HCT116 (cell line): ENCODE measurements at regions not wholly inside any gene's neighbourhood (a gene's known extent, or its start where the extent isn't known, plus 50 kb on each side); places are given as distances from the start of the nearest gene placed in this dataset.

ENCODE experiments used
- ATAC-seq: fragments of 200-7000 bp; cut with Tn5 transposase; 2 replicates; pipeline ENCODE4 v1.9.1; 2020; ENCODE audit warnings: mild to moderate bottlenecking, moderate library complexity
- BruUV-seq: library from RNA; stranded (reverse); fragments of 400-500 nt; replicated peaks from 2 replicates; lab custom pipeline; 2021; lab: Mats Ljungman, UMichigan
- CTCF ChIA-PET: fragments of 300-600 bp; sonication (Branson Sonifier 250); formaldehyde crosslinking; loops from one replicate; lab custom pipeline; 2021; ENCODE audit warnings: antibody characterized with exemption; lab: Charles Lee
- POLR2A ChIA-PET: fragments of 300-600, 350-600 bp; sonication (Branson Sonifier 250); formaldehyde crosslinking; loops from one replicate; lab custom pipeline; 2021; ENCODE audit warnings: antibody characterized with exemption; lab: Charles Lee
- RAD21 ChIA-PET, 2 experiments: fragments of 300-600 bp; sonication (Branson Sonifier 250); formaldehyde crosslinking; loops; one replicate each; lab custom pipeline; 2023; ENCODE audit warnings: low total read pairs in 2 of 2; ENCODE audit not compliant: uncharacterized antibody in 2 of 2, unreplicated experiment in 2 of 2, low non-redundant PET in 1 of 2; lab: Charles Lee
- DNase-seq: peaks from one replicate; pipeline ENCODE4 v3.0.0-alpha.2; 2010; ENCODE audit warnings: low read depth, low spot score
- H2AFZ ChIP-seq: fragments of 200-600 bp; shearing (Covaris generic), sonication (generic); 2 replicates; pipeline ENCODE4 v1.6.1; 2017; ENCODE audit warnings: low read depth, mixed run types, mixed read lengths, antibody characterized with exemption, low read length; ENCODE audit not compliant: poor library complexity, severe bottlenecking
- H3K27ac ChIP-seq: 2 replicates; pipeline ENCODE4 v1.5.1; 2012; ENCODE audit warnings: low read depth, low read length
- H3K27me3 ChIP-seq: fragments of 200-600 bp; sonication (generic); 2 replicates; pipeline ENCODE4 v1.6.1; 2016; ENCODE audit warnings: mixed run types, low read length, mixed read lengths; ENCODE audit not compliant: insufficient read depth
- H3K36me3 ChIP-seq, 2 experiments: fragments of 200-500 bp in 1 of 2; fragments of 200-600 bp in 1 of 2; sonication (Bioruptor generic) in 1 of 2; sonication (generic) in 1 of 2; 2 replicates each; pipeline versions ENCODE4 v1.5.1 to v1.6.1; 2014 to 2016; ENCODE audit warnings: low read length in 2 of 2, inconsistent platforms in 1 of 2, mixed read lengths in 1 of 2, mixed run types in 1 of 2; ENCODE audit not compliant: insufficient read depth in 2 of 2, control insufficient read depth in 1 of 2
- H3K4me1 ChIP-seq, 2 experiments: fragments of 200-600 bp in 1 of 2; sonication (generic) in 1 of 2; 2 replicates each; pipeline versions ENCODE4 v1.5.1 to v1.6.1; 2012 to 2017; ENCODE audit warnings: low read length in 2 of 2, inconsistent platforms in 1 of 2, mild to moderate bottlenecking in 1 of 2, mixed read lengths in 1 of 2, mixed run types in 1 of 2, moderate library complexity in 1 of 2; ENCODE audit not compliant: insufficient read depth in 2 of 2, control insufficient read depth in 1 of 2
- H3K4me2 ChIP-seq: fragments of 200-600 bp; sonication (generic); 2 replicates; pipeline ENCODE4 v1.6.1; 2017; ENCODE audit warnings: mixed run types, low read length, mixed read lengths
- H3K4me3 ChIP-seq, 2 experiments: fragments of 200-600 bp in 1 of 2; sonication (generic) in 1 of 2; replicated peaks in 1 of 2; 2 replicates each; pipeline ENCODE4 v1.5.1; 2011 to 2016; ENCODE audit warnings: low read length in 2 of 2, control low read depth in 1 of 2, low read depth in 1 of 2, mild to moderate bottlenecking in 1 of 2, mixed read lengths in 1 of 2, mixed run types in 1 of 2
- H3K79me2 ChIP-seq: fragments of 200-600 bp; sonication (generic); 2 replicates; pipeline ENCODE4 v1.6.1; 2017; ENCODE audit warnings: mild to moderate bottlenecking, mixed run types, low read length, moderate library complexity, mixed read lengths; ENCODE audit not compliant: insufficient read depth
- H3K9ac ChIP-seq: fragments of 200-600 bp; sonication (generic); 2 replicates; pipeline ENCODE4 v1.6.1; 2016; ENCODE audit warnings: low read length, mixed read lengths
- H3K9me2 ChIP-seq: fragments of 200-600 bp; sonication (generic), shearing (Covaris generic); 2 replicates; pipeline ENCODE4 v1.6.1; 2017; ENCODE audit warnings: mixed run types, mild to moderate bottlenecking, moderate library complexity; ENCODE audit not compliant: insufficient read depth
- H3K9me3 ChIP-seq, 2 experiments: fragments of 200-500 bp in 1 of 2; fragments of 200-600 bp in 1 of 2; sonication (Bioruptor generic) in 1 of 2; sonication (generic) in 1 of 2; 2 replicates each; pipeline ENCODE4 v1.6.1; 2014 to 2017; ENCODE audit warnings: low read length in 2 of 2, mixed read lengths in 2 of 2, inconsistent platforms in 1 of 2, low read depth in 1 of 2, mild to moderate bottlenecking in 1 of 2, mixed run types in 1 of 2, moderate library complexity in 1 of 2; ENCODE audit not compliant: control insufficient read depth in 1 of 2, insufficient read depth in 1 of 2
- H4K20me1 ChIP-seq: fragments of 200-600 bp; sonication (generic), shearing (Covaris generic); 2 replicates; pipeline ENCODE4 v1.6.1; 2017; ENCODE audit warnings: mixed run types, mild to moderate bottlenecking, moderate library complexity; ENCODE audit not compliant: insufficient read depth
- ATF3 ChIP-seq: IDR thresholded peaks from 2 replicates; pipeline ENCODE4 v1.6.1; 2012
- CBX3 ChIP-seq: IDR thresholded peaks from 2 replicates; pipeline ENCODE4 v1.6.1; 2012; ENCODE audit warnings: low read depth
- CTCF ChIP-seq, 3 experiments: fragments of 200-600 bp in 1 of 3; sonication (generic) in 1 of 3; IDR thresholded peaks in 2 of 3; conservative IDR thresholded peaks in 1 of 3; 2 replicates each; pipeline ENCODE4 v1.5.1; 2012 to 2017; ENCODE audit warnings: low read depth in 2 of 3, low read length in 2 of 3, antibody characterized with exemption in 1 of 3, borderline replicate concordance in 1 of 3, control low read depth in 1 of 3, mild to moderate bottlenecking in 1 of 3, mixed read lengths in 1 of 3, mixed run types in 1 of 3, moderate library complexity in 1 of 3; ENCODE audit not compliant: insufficient read depth in 1 of 3
- EGR1 ChIP-seq: IDR thresholded peaks from 2 replicates; pipeline ENCODE4 v1.6.1; 2012; ENCODE audit warnings: low read depth
- POLR2AphosphoS5 ChIP-seq: IDR thresholded peaks from 2 replicates; pipeline ENCODE4 v1.6.1; 2011; ENCODE audit warnings: mild to moderate bottlenecking, low read depth, low read length, moderate library complexity
- RAD21 ChIP-seq: IDR thresholded peaks from 2 replicates; pipeline ENCODE4 v1.6.1; 2012; ENCODE audit warnings: low read depth, mild to moderate bottlenecking
- SRF ChIP-seq: IDR thresholded peaks from 2 replicates; pipeline ENCODE4 v1.6.1; 2012; ENCODE audit warnings: low read depth
- ZNF274 ChIP-seq: fragments of 200-500 bp; sonication (Bioruptor generic); IDR thresholded peaks from 2 replicates; pipeline ENCODE4 v1.6.1; 2014; ENCODE audit warnings: mild to moderate bottlenecking, low read depth, low read length, inconsistent platforms
- intact Hi-C: fragments of 100-400 bp; cut with micrococcal nuclease; formaldehyde crosslinking; loops from 2 replicates; pipeline ENCODE4 v1.10.0; 2022
- TF ChIP-seq, protein P1 (sequence below): IDR thresholded peaks from 2 replicates; pipeline ENCODE4 v1.6.1; 2012

DNA sequence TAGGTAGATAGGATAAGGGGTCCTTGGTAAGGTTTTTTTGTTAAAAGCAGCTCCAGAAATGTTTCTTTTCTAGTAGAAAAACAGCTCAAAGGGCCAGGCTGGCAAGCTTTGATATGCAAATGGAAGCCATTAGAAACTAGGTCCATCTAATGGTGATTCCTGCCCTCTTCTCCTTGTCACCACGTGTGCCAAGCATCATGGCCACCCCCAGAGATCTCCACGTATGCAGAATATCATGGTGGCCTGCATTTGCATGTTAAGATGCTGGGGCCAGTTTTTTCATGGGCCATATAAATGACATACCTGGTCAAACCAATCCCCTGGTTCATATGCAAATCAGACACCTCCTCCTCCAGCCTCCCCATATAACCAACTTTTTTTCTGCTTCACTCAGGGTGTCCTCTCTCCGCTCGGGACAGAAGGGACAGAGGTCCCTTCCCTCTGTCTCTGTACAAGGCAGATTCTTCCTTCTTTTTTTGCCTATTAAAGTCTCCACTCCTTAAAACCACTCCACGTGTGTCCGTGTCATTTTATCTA is 1335.9 kb downstream of the UQCRFS1 start:
- intact Hi-C loops = no loop called here
- POLR2A ChIA-PET = no interaction called here

More for the DNA sequence above, 1335.9 kb downstream of the UQCRFS1 start:
- no peaks in the 10 kb centered on the region for H3K27me3 ChIP-seq
- DNase-seq (no peak), ATAC-seq (no peak)
- no peak overlapping the region for H3K4me3 ChIP-seq
- no peak overlapping the region for H3K9ac ChIP-seq
- H3K27ac ChIP-seq = no peak overlapping the region
- H3K9me3 ChIP-seq = peaks cover 0 to 10% of the 10 kb centered on the region in 2 experiments; a peak in 2 of 4 replicates
- H3K36me3 ChIP-seq = no peaks in the 10 kb centered on the region
- ChIA-PET CTCF (no interaction called here), RAD21 (no interaction called here)
- H4K20me1 ChIP-seq = no peaks in the 10 kb centered on the region
- no peaks in the 10 kb centered on the region for H3K4me1 ChIP-seq
- no peak overlapping the region for H3K4me2 ChIP-seq
- no TSS peak for BruUV-seq
- TF ChIP-seq SRF (no peak), RAD21 (no peak), POLR2AphosphoS5 (no peak), EGR1 (no peak), CTCF (IDR thresholded peaks at IDR 0.05 in 2 of 3, conservative IDR thresholded peaks at IDR 0.05 in 1 of 3; ENCODE audit: borderline replicate concordance in 1 of 3, insufficient read depth in 1 of 3, low read depth in 2 of 3, low read length in 2 of 3) (no peak), ZNF274 (no peak), CBX3 (no peak), ATF3 (no peak)
- TF ChIP-seq, protein P1, sequence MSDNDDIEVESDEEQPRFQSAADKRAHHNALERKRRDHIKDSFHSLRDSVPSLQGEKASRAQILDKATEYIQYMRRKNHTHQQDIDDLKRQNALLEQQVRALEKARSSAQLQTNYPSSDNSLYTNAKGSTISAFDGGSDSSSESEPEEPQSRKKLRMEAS = no peak
- TF ChIP-seq, all 23 proteins: peak for 0
- Histone ChIP-seq H3K9me2 (no peaks in the 10 kb centered on the region), H2AFZ (no peak overlapping the region), H3K79me2 (no peaks in the 10 kb centered on the region)
